H54 (cell line): ENCODE measurements at regions not wholly inside any gene's neighbourhood (a gene's known extent, or its start where the extent isn't known, plus 50 kb on each side); places are given as distances from the start of the nearest gene placed in this dataset.

ENCODE experiments used
- DNase-seq: peaks from one replicate; pipeline ENCODE4 v3.0.0; 2011; ENCODE audit warnings: low spot score, mixed read lengths; ENCODE audit not compliant: insufficient read length
- FAIRE-seq: peaks from 3 replicates; lab custom pipeline; 2011; peaks lifted over from hg19 to GRCh38; lab: Jason Lieb, UNC
- POLR2A ChIP-seq: IDR thresholded peaks from 2 replicates; pipeline ENCODE4 v1.6.1; 2011; ENCODE audit warnings: low read depth, mild to moderate bottlenecking, low read length

GRCh38 chr16:51545951-51546350, 394.9 kb upstream of the SALL1 start:
- FAIRE-seq (no peak), DNase-seq (no peak)
- no peak for TF ChIP-seq POLR2A

DNA sequence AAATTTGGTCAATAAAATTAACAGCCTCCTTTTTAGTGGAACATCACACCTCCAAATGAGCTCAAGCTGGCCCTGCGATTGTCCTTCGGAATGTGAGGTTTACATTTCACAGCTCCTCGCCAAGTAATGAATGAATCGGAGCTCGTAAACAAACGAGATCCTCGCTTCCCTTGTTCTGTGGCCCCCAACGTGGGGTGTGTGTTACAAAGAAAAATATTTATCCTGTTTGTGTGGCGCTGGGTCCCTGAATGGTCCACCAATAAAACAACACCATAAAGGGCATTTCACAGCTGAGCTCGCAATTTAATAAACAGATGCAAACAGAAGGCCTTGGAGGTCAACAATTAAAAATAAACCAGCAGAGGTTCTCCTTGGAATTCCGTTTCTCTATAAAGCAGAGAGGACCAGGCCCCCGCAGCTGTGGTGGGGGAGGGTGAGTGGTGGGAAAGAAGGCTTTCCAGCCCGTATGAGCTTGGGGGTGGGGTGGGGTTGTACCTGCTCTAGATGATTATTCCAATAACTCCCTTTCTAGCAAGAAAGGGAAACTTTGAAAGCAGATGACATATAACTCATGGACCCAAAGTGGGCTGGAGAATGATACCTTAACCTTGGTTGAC, 393.9 kb upstream of the SALL1 start:
- FAIRE-seq: no peak
- TF ChIP-seq POLR2A: no peak
- no peak for DNase-seq

GRCh38 chr16:51543971-51544370, 392.9 kb upstream of the SALL1 start:
- no peak for DNase-seq
- no peak for TF ChIP-seq POLR2A
- no peak for FAIRE-seq

DNA sequence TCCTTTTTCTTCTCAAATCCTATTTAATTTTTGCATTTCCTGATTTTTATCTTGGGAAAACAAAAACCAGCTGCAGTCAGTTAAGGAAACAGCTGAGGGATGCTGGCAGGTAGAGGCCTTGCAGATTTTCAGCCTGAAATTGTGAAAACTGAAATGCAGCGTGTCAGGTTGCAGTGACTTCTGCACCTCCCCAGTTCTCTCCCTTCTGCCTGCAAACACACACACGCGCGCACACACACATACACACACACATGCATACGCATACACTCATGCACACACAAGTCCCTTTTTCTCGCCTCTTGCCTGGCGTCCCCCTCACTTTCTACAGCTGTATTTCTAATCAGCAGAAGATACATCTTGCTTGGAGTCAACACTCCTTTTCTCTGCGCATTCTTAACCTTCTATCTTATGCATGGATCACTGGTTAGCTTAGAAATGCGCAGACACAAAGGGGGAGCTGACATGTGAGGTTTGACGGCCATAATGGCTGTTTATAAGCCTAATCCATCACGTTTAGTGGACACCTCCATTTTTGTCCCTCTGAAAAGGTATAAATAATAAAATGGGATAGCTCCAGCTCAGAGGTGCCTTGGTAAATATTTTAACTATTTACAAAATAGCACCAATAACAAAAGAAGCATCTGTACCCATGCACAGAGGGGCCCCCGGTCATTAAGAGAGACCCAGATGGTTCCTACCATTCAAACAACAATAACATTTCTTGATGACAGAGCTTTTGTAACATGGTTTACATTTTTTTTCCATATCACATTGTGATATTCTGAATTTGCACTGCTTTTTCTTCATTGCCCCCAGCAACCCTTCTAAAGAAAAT, 392.1 kb upstream of the SALL1 start:
- no peak for DNase-seq
- TF ChIP-seq POLR2A: no peak
- FAIRE-seq: no peak

DNA sequence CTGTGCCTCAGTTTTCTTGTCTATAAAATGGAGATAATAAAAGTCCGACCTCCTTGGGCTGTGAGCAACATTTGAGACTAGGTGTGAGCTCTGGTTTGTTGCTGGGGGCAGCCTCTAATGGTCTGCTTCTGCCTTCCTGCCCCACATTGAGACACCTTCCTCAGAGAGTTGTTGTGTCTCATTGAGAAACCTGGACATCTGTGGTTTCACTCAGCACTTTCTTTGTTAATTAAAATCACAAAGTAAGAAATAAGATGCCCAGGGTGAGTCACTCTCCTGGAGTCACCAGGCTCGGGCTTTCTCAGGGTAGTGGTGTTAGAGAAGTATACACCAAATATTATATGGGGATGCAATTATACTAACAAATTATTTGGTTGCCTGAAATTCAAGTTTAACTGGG, 389.2 kb upstream of the SALL1 start:
- DNase-seq: no peak
- FAIRE-seq: no peak
- TF ChIP-seq POLR2A: no peak

- no peak for TF ChIP-seq POLR2A
- DNase-seq: peak; percentile 61
- no peak for FAIRE-seq
Measured at GRCh38 chr16:51538707-51539498, 387.8 kb upstream of the SALL1 start.

DNA sequence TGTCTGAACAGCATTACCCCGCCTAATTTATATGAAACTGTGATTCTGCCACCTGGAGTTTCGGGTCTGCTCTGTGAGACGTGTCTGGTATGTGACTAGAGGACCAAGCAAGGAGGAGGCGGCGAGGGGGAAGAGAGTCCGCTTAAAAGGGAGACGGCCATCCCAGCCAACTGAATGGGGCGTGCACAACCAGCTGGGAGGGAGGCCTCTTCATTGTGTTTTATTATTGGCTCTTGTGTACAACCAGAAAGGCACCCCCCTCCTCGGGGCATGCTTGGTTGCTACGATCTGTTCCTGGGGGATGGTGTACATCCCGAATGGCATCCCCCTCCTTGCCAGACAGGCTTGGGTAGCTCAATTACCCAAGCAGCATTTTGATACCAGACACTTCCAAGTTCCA, 384.5 kb upstream of the SALL1 start:
- FAIRE-seq (no peak), DNase-seq (no peak)
- no peak for TF ChIP-seq POLR2A

GRCh38 chr16:51532551-51532950, 381.5 kb upstream of the SALL1 start:
- DNase-seq: no peak
- no peak for FAIRE-seq
- TF ChIP-seq POLR2A: no peak

DNA sequence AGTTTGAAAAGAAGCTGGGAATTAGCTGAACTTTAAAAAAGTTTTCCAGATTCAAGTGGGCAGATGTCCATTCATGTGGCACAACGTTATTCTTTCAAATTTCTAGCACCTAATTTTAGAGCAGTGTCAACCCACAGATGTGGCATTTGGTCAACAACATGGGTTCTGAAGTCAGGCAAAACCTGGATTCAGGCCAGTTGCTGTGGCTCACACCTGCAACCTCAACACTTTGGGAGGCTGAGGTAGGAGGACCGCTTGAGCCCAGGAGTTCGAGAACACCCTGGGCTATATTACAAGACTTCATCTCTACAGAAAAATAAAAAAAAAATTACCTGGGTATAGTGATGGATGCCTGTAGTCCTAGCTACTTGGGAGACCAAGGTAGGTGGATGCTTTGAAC, 380.2 kb upstream of the SALL1 start:
- no peak for DNase-seq
- TF ChIP-seq POLR2A: no peak
- no peak for FAIRE-seq

GRCh38 chr16:51527349-51527748, 376.3 kb upstream of the SALL1 start:
- DNase-seq (no peak), FAIRE-seq (no peak)
- no peak for TF ChIP-seq POLR2A

- no peak for TF ChIP-seq POLR2A
- FAIRE-seq (no peak), DNase-seq (no peak)
Measured at GRCh38 chr16:51526621-51527020, 375.6 kb upstream of the SALL1 start.

DNA sequence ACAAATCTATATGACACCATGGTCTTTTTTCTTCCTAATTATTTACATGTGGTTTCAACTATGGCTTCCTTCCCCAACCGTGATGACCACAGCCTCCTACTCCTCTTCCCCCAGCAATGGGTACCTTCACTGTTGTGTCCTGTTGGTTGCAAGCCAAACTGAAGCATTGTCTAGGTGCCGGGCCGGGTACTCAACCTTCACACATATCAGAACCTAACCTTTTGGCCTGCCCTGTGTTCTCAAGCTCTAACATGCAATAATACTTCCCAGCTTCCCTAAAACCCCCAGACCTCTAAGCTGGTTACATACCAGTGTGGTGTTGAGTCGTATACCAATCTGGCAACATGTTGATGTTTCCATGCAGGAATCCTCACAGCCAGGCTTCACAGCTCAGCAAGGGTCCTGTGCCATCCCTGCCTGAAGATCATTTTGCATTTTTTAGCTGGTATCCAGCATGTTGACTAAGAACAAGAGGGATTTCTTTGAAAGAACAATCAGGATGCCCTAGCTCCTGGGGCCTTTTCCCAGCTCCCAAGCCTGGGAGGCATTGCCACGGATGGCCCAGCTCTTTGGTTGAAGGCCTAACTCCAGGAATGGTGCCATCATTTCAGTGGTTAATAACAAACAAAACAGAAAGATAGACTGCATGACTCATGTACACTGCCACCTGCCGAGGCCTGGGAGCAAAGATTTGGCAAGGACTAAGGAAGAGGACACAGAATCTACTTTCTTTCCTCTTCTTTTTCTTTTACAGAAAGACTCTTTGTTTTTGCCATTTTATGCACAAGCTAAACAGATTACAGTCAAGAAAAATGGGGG, 373.7 kb upstream of the SALL1 start:
- TF ChIP-seq POLR2A: no peak
- DNase-seq (no peak), FAIRE-seq (no peak)

GRCh38 chr16:51524070-51524469, 373.0 kb upstream of the SALL1 start:
- FAIRE-seq (no peak), DNase-seq (no peak)
- no peak for TF ChIP-seq POLR2A
